DMS 273 (cell line): ENCODE measurements at regions not wholly inside any gene's neighbourhood (a gene's known extent, or its start where the extent isn't known, plus 50 kb on each side); places are given as distances from the start of the nearest gene placed in this dataset.
"Not testable (repeated sequence)": the region's sequence is repeated elsewhere in the genome, so short reads cannot be mapped to it uniquely, and the experiment has no call there.

Experiments
- DNase-seq: peaks from one replicate; lab custom pipeline; 2025; ENCODE audit not compliant: unreplicated experiment; lab: John Stamatoyannopoulos, UW

DNA sequence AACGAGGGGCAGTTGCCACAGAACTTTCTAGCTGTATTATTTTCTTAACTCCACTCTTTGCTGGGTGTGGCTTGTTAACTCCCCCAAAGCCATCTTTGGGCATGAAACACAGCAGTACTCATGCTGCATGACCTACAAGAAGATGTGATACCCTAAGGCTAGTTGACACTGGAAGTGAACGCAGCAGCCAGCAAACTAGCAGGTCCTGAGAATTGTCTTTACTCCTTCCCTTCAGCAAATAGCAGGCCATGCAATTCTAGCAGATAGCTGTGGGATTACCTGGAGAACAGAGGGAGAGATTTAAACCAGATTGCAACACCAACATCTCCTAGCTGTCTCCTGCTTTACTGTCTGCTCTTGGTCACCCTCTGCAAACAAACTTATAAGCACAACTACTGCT lies 688.0 kb upstream of the ZWINT start:
- no peak for DNase-seq

DNA sequence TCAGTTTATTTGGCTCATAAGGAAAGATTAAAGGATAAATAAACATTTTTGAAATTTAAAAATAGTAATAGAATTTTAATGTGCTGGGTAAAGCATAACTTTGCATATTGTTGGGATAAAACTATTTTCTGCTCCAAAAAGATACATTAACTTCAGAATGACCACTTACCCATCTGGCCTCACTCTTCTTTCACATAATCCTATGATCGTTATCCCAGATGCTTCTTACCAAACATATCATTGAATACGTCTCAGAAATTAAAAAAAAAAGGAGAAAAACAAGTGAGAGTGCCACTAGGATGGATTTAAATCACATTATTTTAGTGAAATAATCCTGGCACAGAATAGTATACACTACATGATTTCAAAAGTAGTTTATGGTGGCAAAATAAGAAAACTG lies 677.5 kb upstream of the ZWINT start:
- DNase-seq, result no peak

DNA sequence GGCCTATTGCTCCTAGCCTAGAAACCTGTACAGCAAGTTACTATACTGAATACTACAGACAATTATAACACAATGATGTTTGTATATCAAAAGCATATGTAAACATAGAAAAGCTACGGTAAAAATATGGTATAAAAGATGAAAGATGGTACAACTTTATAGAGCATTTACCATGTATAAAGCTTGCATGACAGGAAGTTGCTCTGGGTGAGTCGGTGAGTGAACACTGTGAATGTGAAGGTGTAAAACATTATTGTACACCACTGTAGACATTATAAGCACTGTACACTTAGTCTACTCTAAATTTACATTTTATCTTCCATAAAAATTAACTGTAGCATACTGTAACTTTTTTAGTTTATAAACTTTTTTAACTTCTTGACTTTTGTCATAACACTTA lies 674.3 kb upstream of the ZWINT start:
- DNase-seq, result no peak

DNA sequence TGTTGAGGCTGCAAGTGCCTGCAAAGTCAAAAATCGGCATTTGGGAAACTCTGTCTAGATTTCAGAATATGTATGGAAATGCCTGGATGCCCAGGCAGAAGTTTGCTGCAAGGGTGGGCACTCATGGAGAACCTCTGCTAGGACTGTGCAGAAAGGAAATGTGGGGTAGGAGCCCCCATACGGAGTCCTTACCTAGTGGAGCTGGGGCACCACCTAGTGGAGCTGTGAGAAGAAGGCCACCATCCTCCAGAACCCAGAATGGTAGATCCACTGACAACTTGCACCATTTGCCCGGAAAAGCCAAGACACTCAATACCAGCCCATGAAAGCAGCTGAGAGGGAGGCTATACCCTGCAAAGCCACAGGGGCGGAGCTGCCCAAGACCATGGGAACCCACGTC lies 671.2 kb upstream of the ZWINT start:
- not testable (repeated sequence) for DNase-seq

DNA sequence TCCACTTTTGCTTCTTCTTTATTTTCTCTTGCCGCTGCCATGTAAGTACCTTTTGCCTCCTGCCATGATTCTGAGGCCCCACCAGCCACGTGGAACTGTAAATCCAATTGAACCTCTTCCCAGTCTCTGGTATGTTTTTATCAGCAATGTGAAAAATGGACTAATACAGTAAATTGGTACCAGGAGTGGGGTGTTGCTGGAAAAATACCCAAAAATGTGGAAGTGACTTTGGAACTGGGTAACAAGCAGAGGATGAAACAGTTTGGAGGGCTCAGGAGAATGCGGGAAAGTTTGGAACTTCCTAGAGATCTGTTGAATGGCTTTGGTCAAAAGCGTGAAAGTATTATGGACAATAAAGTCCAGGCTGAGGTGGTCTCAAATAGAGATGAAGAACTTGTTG lies 670.3 kb upstream of the ZWINT start:
- no peak for DNase-seq

DNA sequence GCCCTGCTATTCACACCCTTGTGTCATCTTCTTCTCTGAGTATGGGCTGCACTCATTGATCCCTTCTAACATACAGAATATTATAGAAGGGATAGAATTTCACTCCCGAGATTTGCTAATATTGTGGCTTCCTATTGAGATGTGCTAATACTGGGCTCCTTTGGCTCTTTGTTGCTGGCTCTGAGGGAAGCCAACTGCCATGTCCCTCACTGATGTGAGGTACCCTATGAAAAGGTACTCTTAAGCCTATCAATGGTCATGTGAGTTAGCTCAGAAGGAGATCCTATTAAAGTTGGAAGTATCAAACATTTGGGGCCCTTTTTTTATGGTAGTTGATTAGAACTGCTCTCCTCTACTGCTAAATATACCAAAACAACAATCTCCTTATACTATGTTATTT lies 665.2 kb upstream of the ZWINT start:
- DNase-seq, result no peak

DNA sequence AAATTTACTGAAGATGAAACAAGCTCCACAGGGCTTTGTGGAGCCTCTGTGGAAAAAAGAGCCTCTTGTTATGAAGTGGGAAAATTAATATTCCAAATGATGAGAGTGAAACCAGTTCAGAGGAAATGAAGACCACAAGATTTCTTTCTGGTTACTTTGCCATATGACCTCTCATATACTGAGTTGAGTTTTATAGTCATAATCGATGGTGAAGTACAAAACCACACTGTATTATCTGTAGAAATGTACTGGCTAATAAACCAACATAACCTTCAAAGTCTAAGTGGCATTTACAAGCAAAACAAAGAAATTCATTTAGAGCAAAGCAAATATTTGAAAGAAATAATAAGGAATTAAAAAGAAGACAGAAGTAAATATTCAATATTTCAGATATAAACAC lies 662.6 kb upstream of the ZWINT start:
- DNase-seq, result no peak

DNA sequence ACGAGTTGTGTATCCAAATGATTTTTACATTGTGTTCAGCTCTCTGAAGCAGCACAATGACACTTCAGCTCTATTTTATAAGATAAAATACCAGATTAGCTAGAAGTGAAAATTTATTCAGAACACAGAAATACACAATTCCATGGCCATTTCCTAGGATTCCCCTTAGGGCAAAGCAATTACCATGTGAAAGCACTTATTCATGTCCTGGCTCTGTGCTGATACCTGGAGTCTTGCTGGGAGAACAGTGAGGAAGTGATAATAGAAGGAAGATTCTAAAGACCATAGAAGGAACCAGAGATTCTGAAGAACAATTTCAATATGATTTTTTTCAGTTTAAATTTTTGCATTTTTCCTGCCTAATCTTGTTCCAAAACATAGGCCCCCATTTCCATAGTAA lies 657.4 kb upstream of the ZWINT start:
- no peak for DNase-seq

DNA sequence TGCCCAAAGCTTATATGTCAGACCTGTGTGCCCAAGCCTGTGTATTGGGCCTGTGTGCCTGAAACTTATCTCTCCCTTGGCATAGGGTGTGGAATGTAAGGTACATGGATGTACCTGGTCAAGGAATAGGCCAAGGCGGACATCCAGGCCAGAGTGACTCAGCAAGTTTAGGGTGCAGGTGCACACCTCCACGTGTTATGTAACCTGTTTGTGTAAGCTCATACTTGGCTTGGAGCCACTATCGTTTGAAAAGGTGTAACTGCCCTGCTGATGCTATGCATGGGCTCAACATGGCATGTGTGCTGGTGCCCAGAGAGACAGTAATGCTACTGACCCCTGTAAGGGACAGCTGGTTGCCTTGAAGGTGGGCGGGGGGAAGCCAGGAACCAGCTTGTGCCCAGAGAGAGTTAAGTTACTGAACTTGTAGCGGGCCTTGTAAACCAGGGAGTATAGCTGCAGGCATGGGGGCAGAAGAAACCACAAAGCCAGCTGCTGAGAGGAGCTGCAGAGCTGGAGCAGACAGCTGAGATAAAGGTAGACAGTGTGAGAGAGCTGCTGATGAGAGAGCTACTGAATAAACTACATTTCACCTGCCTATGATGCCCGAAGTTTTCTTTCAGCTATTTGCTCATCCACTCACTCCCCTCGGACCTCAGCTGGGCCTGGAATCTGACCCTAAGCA lies 656.4 kb upstream of the ZWINT start:
- no peak for DNase-seq

DNA sequence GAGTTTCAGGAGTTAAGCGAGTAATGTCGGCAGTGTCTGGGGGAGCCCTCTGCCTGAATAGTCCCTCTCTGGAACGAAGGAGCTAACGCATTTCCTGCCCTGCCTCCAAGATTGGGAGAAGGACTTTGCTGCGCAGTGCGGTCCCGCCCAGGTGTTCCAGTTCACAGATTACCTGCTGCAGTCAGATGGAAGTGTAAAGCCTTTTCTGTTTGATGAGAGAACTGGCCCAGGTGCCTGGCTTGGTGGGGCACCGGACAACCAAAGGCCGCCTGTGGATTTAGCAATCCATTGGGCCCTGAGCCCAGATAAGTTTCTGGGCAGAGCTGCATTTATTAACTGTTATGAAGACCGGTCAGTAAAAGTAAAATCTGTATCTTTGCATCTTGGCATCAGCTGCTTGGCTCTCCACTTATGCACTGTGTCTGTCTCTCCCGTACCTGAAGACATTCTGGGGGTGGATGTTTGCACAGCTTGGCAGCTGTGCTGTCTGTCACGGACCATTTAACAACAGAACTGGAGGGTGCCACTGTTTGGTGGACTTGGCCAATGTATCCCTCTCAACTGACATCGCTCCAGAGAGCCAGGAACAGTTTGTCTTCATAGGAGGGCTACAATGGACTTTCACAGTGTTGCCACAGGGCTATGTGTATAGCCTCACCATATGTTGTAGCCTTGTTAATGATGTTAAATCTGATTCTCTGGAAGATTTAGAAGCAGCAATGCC lies 654.7 kb upstream of the ZWINT start:
- no peak for DNase-seq

DNA sequence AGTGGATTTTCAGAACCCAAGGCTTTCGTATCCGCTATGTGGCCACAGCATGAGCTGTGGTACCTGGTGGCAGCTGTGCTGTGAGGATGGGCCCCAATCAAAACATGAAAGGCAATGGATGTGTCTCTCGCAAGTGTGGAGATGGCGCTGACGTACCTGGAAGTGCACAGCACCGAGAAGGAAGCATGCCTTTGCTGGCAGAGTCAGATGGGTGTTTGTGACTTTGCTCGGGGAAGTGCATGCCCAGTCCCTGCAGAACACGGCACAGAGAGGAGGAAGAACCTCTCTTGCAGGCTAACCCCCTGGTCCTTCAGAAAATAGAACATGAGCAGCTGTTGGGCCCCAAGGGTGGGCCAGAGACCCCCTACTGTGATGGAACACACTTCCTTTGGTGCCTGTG lies 654.1 kb upstream of the ZWINT start:
- DNase-seq, result no peak

DNA sequence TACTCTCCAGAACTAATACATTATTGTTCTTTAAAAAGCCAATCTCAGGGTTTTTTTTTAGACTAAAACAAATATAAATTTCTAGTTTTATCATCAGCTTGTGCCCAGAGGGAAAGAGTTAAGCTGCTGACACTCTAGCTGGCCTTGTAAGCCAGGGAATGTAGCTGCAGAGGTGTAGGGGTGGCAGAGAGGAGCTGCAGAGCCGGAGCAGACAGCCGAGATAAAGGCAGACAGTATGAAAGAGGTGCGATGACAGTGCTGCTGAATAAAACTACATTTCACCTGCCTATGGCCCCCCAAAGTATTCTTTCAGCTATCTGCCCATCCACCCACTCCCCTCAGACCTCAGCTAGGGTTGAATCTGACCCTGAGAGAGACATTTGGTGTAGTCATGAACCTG lies 653.7 kb upstream of the ZWINT start:
- DNase-seq, result no peak

DNA sequence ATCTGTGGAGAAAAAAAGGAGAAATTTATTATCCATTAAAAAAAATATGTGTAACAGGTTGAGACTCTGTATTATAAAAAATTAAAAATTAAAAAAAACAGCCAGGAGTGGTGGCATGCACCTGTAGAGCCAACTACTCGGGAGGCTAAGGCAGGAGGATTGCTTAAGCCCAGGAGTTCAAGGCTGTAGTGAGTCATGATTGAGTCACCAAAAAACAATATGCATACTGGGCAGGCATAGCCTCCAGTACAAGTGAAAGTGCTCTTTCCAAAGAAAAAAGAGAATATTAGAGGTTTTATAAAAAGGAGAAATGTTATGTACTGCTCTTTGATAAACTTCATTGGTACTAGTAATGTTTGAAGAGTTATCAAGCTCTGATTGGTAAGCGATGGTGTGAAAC lies 647.1 kb upstream of the ZWINT start:
- DNase-seq, result no peak

DNA sequence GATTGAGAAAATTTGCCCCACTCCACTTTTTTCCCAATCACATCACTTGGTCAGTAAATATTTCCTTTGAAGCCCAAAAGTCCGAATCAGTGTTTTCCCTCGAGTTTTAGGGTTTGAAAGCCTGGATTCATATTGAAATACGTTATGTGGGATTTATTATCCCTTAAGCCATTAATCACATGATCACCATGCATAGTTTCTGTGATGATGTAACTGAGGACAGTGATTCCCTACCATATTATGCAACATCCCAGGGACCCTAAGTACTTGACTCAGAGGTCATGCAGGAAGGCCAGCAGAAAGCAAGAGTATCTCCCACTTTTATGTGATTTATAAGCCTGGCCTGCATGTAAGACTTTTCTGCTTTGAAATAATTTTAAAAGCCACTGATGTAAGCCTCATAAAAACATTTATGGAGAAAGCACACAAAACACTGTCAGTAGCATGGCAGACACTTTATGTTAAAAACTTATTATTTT lies 630.6 kb upstream of the ZWINT start:
- DNase-seq, result no peak

DNA sequence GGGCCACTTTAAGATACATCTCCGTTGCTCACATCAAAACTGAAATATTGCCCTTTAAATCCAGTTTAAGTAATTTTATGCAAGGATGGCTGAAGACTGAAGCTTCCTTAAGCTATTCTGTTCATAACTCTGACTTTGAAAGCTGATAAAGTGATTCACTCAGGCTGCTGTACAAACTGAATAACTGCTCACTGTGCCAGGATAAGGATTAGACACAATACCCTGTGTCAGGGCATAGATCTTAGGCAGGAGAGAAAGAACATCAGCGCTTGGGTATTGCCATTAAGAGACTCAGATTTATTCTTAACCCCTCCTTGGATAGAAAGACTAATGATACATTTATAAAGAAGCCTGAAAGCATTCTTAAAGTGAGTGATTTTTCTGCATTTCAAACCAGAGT lies 614.5 kb upstream of the ZWINT start:
- no peak for DNase-seq

DNA sequence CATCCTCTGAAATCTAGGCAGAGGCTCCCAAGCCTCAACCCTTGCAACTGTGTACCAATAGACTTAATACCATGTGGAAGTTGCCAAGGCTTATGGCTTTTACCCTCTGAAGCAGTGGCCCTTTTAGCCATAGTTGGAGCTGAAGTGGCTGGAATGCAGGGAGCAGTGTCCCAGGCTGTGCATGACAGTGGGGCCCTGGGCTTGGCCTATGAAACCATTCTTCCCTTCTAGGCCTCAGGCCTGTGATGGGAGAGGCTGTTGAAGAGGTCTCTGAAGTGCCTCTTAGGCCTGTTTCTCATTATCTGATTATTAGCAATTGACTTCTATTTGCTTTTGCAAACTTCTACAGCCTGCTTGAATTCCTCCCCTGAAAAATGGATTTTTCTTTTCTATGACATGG lies 612.7 kb upstream of the ZWINT start:
- DNase-seq, result no peak

DNA sequence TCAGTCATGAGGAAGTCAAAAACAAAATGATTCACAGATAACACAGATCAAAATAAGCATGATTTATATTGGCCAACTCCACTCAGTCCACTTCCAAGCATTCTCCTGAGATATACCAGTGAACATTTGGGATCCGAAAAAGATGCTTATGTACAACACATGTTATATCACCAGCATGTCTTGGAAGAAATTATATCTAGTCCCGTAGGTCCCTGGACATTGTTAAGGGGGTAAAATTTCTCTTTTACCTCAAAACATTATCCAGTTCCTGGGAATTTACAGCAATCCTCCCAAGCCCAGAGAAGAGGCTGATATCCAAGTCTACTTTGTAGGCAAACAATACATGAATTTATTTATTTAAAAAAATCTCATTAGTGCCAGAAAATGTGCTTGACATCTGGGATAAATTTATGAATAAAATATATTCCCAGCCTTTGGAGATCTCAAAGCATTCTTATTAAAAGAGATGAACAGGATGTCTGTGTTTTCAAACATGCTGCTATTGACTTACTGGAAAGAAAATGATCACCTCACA lies 582.2 kb upstream of the ZWINT start:
- no peak for DNase-seq

DNA sequence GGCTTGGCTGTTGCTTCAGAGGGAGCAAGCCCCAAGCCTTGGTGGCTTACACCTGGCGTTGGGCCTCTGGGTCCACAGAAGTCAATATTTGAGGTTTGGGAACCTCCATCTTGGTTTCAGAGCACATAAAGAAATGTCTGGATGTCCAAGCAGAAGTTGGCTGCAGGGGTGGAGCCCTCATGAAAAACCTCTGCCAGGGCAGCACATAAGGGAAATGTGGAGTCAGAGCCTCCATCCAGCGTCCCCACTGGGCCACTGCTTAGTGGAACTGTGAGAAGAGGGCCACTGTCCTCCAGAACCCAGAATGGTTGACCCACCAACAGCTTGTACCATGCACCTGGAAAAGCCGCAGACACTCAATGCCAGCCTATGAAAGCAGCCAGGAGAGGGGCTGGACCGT lies 573.5 kb upstream of the ZWINT start:
- DNase-seq, result no peak

DNA sequence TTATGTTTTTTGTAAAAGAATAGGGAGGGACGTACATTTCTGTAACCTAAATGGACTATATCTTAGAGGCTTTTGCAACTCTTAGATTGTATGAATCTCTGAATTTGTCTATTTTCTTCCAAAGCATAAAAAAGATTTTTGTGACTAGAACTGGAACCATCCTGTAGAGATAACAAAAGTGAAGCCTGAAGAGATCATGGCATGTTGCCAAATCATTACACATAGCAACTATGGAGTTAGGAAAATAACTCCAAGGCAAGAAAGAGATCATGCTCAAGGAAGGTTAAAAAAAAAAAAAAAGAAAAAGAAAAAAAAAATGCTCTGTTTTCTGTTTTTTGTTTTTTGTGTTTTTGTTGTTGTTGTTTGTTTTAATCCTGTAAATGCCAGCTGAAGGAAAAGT lies 567.7 kb upstream of the ZWINT start:
- DNase-seq, result no peak

DNA sequence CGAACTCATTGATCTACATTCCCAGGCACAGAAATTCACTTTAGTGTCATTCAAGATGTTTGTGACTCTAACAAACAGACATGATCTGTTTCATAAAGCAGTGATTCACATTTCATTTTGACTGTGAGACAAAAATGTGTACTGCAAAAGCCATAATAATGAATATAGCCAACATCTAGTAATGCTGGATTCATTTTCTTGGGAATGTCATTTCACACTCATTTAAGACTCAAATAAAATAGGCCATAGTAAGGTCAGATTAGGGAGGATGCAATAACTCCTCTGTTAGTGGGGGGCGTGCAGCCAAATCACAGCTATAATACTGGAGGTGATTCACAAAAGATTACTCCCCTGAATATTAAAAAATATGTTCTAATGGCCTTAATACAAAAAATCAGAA lies 566.6 kb upstream of the ZWINT start:
- DNase-seq, result no peak

DNA sequence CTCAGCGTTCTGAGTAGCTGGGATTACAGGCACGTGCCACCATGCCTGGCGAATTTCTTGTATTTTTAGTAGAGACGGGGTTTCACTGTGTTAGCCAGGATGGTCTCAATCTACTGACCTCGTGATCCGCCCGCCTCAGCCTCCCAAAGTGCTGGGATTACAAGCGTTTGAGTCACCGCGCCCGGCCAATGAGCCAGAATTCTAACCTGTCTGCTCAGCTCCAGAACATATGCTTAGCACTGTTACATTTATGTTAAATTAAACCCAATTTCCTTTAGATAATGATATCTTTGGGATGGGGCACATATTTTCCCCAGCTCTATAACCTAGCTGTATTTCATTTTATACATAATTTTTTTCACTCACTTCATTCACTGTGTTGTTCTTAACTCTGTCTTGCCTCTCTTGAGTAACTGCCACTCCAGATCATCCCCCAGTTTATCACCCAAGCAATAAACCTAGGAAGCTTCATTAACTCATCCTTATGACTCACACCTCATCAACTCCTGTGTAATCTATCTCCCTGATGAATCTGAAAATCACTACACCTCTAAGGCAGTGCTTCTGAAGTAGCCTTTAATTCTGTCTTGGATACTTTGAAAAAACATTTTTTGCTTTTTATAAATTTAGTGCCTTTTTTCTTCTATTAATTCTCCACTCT lies 559.7 kb upstream of the ZWINT start:
- DNase-seq, result no peak

DNA sequence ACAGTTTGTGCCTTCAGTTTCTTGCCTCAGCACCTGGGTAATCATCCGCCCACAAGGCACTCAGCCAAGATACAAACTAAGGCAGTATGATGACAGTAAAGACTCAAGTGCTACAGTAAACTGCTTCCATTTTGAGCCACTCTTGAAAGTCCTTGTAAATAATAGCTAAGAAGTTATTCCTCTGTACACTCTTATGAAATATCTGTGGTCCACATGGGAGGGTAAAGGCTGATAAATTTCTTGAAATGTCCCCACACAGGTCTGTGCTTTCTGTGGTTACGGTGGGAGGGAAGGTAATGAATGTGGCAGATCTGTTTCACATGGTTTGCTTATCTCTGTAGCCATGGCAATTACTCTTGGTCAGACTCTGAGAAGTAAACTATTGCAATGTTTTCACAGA lies 551.0 kb upstream of the ZWINT start:
- no peak for DNase-seq
